SU-DHL-6 (cell line): ENCODE measurements at regions not wholly inside any gene's neighbourhood (a gene's known extent, or its start where the extent isn't known, plus 50 kb on each side); places are given as distances from the start of the nearest gene placed in this dataset.

Source experiments
- H2AFZ ChIP-seq: fragments of 200-600 bp; sonication (generic); 2 replicates; pipeline ENCODE4 v1.6.1; 2014; ENCODE audit warnings: low read depth, mild to moderate bottlenecking, moderate library complexity, mixed read lengths, antibody characterized with exemption, low read length; ENCODE audit not compliant: severe bottlenecking
- H3F3A ChIP-seq: fragments of 200-600 bp; shearing (Covaris generic); 2 replicates; pipeline ENCODE4 v1.6.0; 2016; ENCODE audit warnings: antibody characterized with exemption, mild to moderate bottlenecking; ENCODE audit not compliant: insufficient read depth
- H3K27ac ChIP-seq: fragments of 200-600 bp; sonication (generic); 2 replicates; pipeline ENCODE4 v1.5.1; 2016; ENCODE audit warnings: low read depth, mild to moderate bottlenecking, low read length, moderate library complexity, mixed read lengths
- H3K27me3 ChIP-seq: fragments of 200-600 bp; sonication (generic), shearing (Covaris generic); 2 replicates; pipeline ENCODE4 v1.6.0; 2014; ENCODE audit warnings: mild to moderate bottlenecking, low read length
- H3K36me3 ChIP-seq: fragments of 200-600 bp; sonication (generic); 2 replicates; pipeline ENCODE4 v1.6.1; 2014; ENCODE audit warnings: mild to moderate bottlenecking, low read length, mixed read lengths
- H3K4me2 ChIP-seq: fragments of 300-600, 200-600 bp; shearing (Covaris generic), sonication (generic); 2 replicates; pipeline ENCODE4 v1.6.0; 2014; ENCODE audit warnings: low read length, low read depth, mild to moderate bottlenecking; ENCODE audit not compliant: poor library complexity, severe bottlenecking
- H3K4me3 ChIP-seq: fragments of 200-600 bp; sonication (generic); 2 replicates; pipeline ENCODE4 v1.5.1; 2014; ENCODE audit warnings: antibody characterized with exemption, low read length, mild to moderate bottlenecking, mixed read lengths; ENCODE audit not compliant: insufficient read depth, poor library complexity, severe bottlenecking
- H3K79me2 ChIP-seq: fragments of 200-600 bp; sonication (generic); 2 replicates; pipeline ENCODE4 v1.6.1; 2014; ENCODE audit warnings: mild to moderate bottlenecking, low read length, moderate library complexity; ENCODE audit not compliant: insufficient read depth
- H3K9ac ChIP-seq: fragments of 200-600 bp; sonication (generic); 2 replicates; pipeline ENCODE4 v1.7.0; 2014; ENCODE audit warnings: mild to moderate bottlenecking, low read length
- H3K9me2 ChIP-seq: fragments of 200-600 bp; sonication (generic); replicated peaks from 2 replicates; pipeline ENCODE4 v1.6.1; 2014; ENCODE audit warnings: low read length; ENCODE audit not compliant: insufficient read depth
- H3K9me3 ChIP-seq: fragments of 200-600 bp; sonication (generic); 2 replicates; pipeline ENCODE4 v1.6.1; 2014; ENCODE audit warnings: low read length, mixed read lengths; ENCODE audit not compliant: insufficient read depth
- H4K20me1 ChIP-seq: fragments of 200-600 bp; sonication (generic); 2 replicates; pipeline ENCODE4 v1.6.1; 2014; ENCODE audit warnings: low read depth, mild to moderate bottlenecking, antibody characterized with exemption, low read length, moderate library complexity, mixed read lengths
- CTCF ChIP-seq: fragments of 200-600 bp; sonication (generic); IDR thresholded peaks from one replicate; pipeline ENCODE4 v1.5.1; 2017; ENCODE audit warnings: antibody characterized with exemption, mild to moderate bottlenecking, low read length, moderate library complexity; ENCODE audit not compliant: insufficient read depth, poor library complexity, severe bottlenecking
- EZH2phosphoT487 ChIP-seq: fragments of 200-600 bp; sonication (generic), shearing (Covaris generic); conservative IDR thresholded peaks from 2 replicates; pipeline ENCODE4 v1.6.1; 2018; ENCODE audit warnings: mild to moderate bottlenecking, antibody characterized with exemption, low read length, moderate library complexity, mixed read lengths

DNA sequence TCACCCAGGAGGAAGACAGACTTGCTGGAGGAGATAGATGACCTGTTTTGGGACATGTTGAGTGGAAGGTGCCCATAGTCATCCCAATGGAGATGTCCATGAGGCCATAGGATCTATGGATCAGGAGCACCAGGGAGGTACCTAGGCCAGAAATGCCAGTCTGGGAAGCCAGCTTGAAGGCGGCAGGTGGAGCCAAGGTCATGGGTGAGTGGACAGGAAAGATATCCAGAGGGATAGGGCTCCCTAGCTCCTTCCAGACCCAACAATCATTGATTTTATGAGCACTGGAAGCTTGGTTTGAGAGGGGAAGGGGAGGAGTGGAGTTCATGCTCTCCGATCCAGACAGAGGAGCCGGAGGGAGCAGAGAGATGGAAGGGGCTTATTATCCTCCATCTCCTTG, 252.6 kb downstream of the CDK5RAP2 start:
- no peak overlapping the region for H3K9ac ChIP-seq
- H3K27ac ChIP-seq = no peak overlapping the region
- TF ChIP-seq EZH2phosphoT487 (no peak), CTCF (no peak)
- no peak overlapping the region for H2AFZ ChIP-seq
- H4K20me1 ChIP-seq = no peaks in the 10 kb centered on the region
- no peaks in the 10 kb centered on the region for H3K79me2 ChIP-seq
- no peaks in the 10 kb centered on the region for H3K9me3 ChIP-seq
- H3K27me3 ChIP-seq = no peaks in the 10 kb centered on the region
- no peaks in the 10 kb centered on the region for H3F3A ChIP-seq
- no peaks in the 10 kb centered on the region for H3K36me3 ChIP-seq
- no peak overlapping the region for H3K4me3 ChIP-seq
- no peak overlapping the region for H3K4me2 ChIP-seq
- H3K9me2 ChIP-seq = no peaks in the 10 kb centered on the region

- H3K4me2 ChIP-seq = no peak overlapping the region
- no peak overlapping the region for H3K4me3 ChIP-seq
- no peak overlapping the region for H3K9ac ChIP-seq
- no peak overlapping the region for H3K27ac ChIP-seq
- H3K9me3 ChIP-seq = no peaks in the 10 kb centered on the region
- H4K20me1 ChIP-seq = no peaks in the 10 kb centered on the region
- no peak for TF ChIP-seq CTCF
- no peak for TF ChIP-seq EZH2phosphoT487
- no peak overlapping the region for H2AFZ ChIP-seq
- no peaks in the 10 kb centered on the region for H3K27me3 ChIP-seq
- no peaks in the 10 kb centered on the region for H3K9me2 ChIP-seq
- H3F3A ChIP-seq = no peaks in the 10 kb centered on the region
- H3K79me2 ChIP-seq = no peaks in the 10 kb centered on the region
- H3K36me3 ChIP-seq = no peaks in the 10 kb centered on the region
Measured at GRCh38 chr9:120326049-120326693, 253.8 kb downstream of the CDK5RAP2 start.

DNA sequence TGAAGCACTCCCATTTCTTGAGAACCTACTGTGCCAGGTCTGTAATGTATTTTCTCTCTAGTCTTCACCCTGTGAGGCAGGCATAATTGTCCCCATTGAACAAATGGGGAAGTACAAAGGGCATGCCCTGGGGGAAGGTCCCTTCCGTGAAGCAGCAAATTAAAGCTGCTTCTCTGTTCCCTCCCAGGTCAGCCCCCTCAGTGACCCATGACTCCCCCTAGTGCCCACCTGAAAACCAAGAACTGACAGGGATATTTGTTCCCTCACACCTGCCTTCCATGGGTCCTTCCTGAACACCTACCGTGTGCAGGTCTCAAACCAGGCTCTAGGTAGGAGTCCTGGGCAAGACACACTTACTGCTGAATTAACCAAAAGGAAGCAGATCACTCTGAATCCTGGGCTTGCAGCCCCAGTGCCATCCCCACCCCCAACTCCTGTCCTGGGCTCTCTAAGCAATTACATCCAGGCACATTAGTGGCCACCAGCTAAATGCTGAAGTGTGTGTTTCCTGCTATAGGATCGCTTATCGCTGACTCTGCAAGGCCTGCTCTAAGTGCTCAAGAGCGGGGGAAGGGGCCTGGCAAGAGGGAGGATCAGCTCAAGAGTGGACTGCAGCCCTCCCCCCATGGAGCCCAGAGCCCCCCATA, 254.8 kb downstream of the CDK5RAP2 start:
- no peak overlapping the region for H3K9ac ChIP-seq
- H3K79me2 ChIP-seq = no peaks in the 10 kb centered on the region
- H3K9me2 ChIP-seq = no peaks in the 10 kb centered on the region
- no peaks in the 10 kb centered on the region for H3K9me3 ChIP-seq
- H2AFZ ChIP-seq = no peak overlapping the region
- H3K27me3 ChIP-seq = no peaks in the 10 kb centered on the region
- H3K36me3 ChIP-seq = no peaks in the 10 kb centered on the region
- no peak overlapping the region for H3K4me3 ChIP-seq
- H3K27ac ChIP-seq = no peak overlapping the region
- H3K4me2 ChIP-seq = no peak overlapping the region
- TF ChIP-seq CTCF = peak; percentile 14
- TF ChIP-seq EZH2phosphoT487 = no peak
- H4K20me1 ChIP-seq = no peaks in the 10 kb centered on the region
- no peaks in the 10 kb centered on the region for H3F3A ChIP-seq
